ENCODE measurements at regions not wholly inside any gene's neighbourhood (a gene's known extent, or its start where the extent isn't known, plus 50 kb on each side); places are given as distances from the start of the nearest gene placed in this dataset.

DNA sequence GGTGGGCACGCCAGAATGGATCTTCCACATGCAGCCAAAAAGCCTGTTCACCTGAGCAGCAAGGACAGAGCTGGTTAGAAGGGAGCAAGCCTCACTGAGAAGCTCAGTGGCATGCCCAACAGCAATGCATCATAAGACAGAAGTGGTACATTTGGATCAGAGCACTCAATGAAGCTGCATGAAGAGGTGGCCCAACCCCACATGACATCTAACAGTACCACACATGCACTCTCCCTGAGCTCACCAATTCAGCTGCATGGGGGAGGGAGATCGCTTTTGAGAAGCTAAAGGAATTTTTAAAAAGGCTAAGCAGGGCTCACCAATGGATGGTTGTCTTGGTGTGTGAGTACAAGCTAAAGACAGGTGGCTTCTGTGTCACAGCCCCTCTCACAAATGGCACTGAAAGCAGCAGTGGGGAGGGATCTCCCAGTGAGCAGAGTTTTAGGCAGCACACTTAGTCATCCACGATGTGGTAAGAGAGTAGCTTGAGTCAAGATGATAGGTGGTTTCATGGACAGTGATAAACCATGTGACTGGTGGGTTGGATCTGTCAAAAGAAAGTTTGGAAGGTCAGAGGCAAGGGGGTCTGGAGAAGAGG, 166.6 kb upstream of the TAB2 start:
- TF ChIP-seq, protein P1, sequence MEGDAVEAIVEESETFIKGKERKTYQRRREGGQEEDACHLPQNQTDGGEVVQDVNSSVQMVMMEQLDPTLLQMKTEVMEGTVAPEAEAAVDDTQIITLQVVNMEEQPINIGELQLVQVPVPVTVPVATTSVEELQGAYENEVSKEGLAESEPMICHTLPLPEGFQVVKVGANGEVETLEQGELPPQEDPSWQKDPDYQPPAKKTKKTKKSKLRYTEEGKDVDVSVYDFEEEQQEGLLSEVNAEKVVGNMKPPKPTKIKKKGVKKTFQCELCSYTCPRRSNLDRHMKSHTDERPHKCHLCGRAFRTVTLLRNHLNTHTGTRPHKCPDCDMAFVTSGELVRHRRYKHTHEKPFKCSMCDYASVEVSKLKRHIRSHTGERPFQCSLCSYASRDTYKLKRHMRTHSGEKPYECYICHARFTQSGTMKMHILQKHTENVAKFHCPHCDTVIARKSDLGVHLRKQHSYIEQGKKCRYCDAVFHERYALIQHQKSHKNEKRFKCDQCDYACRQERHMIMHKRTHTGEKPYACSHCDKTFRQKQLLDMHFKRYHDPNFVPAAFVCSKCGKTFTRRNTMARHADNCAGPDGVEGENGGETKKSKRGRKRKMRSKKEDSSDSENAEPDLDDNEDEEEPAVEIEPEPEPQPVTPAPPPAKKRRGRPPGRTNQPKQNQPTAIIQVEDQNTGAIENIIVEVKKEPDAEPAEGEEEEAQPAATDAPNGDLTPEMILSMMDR (IDR thresholded peaks at IDR 0.05; ENCODE audit: low read length): no peak
- TF ChIP-seq EZH2 (IDR thresholded peaks at IDR 0.05; ENCODE audit: borderline replicate concordance, low read length): no peak
